Esophagus squamous epithelium (tissue), 4 donors: ENCODE measurements at regions not wholly inside any gene's neighbourhood (a gene's known extent, or its start where the extent isn't known, plus 50 kb on each side); places are given as distances from the start of the nearest gene placed in this dataset.

Experiments used
- CTCF ChIP-seq, 6 experiments: fragments of 450-650 bp in 4 of 6; fragments of 200-600 bp in 2 of 6; sonication (generic) in 2 of 6; IDR thresholded peaks; one replicate each; pipeline ENCODE4 v1.5.1; 2016 to 2019; ENCODE audit warnings: antibody characterized with exemption in 6 of 6, mild to moderate bottlenecking in 4 of 6, moderate library complexity in 4 of 6
- POLR2A ChIP-seq, 4 donors: fragments of 450-650 bp; IDR thresholded peaks; one replicate each; pipeline ENCODE4 v1.6.1; 2017; ENCODE audit warnings: antibody characterized with exemption in 4 of 4, mild to moderate bottlenecking in 4 of 4, moderate library complexity in 3 of 4

- TF ChIP-seq CTCF (IDR thresholded peaks at IDR 0.05) (no peak), POLR2A (IDR thresholded peaks at IDR 0.05) (no peak)
These were observed 112.3 kb upstream of the TSPAN8 start for GRCh38 chr12:71270057-71270456.
